GM19328 (cell line): ENCODE measurements at regions not wholly inside any gene's neighbourhood (a gene's known extent, or its start where the extent isn't known, plus 50 kb on each side); places are given as distances from the start of the nearest gene placed in this dataset.
"Not testable (repeated sequence)": the region's sequence is repeated elsewhere in the genome, so short reads cannot be mapped to it uniquely, and the experiment has no call there.

Experiments
- ATAC-seq: cut with Tn5 transposase; IDR thresholded peaks from one replicate; pipeline ENCODE4 v1.9.1; 2021; ENCODE audit warnings: mild to moderate bottlenecking, moderate library complexity; ENCODE audit not compliant: unreplicated experiment

DNA sequence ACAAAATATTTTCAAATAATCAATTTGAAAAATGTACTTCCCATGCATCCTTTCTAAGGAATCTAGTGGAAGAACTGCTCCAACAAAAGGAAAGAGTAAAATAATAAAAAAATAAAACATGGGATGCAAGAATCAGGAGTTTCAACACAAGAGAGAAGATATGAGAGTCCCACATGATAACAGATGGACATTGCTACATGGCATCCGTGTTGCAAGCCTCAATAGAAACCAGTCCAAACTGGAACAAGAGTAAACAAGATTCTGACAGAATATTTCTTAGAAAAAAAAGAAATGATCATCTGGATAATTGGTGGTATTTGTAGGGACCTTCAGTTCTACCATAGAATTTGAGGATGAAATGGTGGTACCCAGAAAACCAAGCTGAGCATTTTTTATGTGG is 186.8 kb downstream of the FRK start:
- ATAC-seq = no peak

DNA sequence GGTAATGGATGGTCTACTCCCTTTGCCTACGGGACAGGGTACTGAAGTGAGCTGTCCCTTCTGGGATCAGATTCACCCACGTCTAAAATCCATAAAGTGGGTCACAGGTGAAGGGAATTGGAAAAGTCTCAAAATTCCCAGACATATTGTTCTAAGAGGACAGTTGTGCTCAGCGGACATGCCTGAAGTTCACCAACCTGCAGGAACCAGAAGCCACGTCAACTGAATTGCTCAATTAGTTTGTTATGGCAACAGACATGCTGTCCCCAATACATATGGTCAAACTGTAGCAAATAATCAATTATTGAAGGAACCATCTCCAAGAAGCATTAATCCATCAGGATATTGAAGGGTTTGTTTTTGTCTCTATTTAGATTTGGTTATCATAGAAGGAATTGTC is 190.2 kb downstream of the FRK start:
- ATAC-seq = no peak

DNA sequence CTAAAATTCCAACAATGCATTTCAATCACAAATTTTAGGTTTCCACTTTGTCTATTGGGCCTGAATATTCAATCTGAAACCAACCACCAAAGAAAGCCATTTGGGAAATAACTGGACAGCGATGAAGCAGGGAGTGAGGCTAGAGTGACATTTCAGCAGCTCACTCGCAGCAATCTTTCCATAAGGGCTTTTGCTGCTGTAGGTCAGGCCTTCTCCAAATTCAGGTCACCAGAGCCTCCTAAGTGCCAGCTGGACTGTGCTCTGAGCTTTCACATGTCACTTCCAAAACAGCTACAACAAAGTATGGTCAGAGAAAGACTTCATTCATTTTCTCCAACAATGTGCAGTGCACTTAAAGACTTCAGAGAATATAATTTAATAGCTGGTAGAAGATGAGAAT is 194.8 kb downstream of the FRK start:
- no peak for ATAC-seq

GRCh38 chr6:115863211-115863610 is 197.5 kb downstream of the FRK start:
- no peak for ATAC-seq

DNA sequence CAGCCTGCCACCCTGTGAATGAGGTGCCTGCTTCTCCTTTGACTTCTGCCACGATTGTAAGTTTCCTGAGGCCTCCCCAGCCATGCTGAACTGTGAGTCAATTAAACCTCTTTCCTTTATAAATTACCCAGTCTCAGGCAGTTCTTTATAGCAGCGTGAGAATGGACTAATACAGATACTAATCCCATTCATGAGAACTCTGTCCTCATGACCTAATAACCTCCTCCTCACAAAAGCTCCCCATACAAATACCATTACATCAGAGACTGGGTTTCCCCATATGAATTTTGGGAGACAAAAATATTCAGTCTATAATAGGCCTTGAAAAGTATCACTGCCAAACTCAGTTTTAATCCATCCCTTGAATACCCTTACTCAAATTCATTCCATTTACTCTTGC is 199.0 kb downstream of the FRK start:
- not testable (repeated sequence) for ATAC-seq

GRCh38 chr6:115859577-115859976 is 201.1 kb downstream of the FRK start:
- not testable (repeated sequence) for ATAC-seq

DNA sequence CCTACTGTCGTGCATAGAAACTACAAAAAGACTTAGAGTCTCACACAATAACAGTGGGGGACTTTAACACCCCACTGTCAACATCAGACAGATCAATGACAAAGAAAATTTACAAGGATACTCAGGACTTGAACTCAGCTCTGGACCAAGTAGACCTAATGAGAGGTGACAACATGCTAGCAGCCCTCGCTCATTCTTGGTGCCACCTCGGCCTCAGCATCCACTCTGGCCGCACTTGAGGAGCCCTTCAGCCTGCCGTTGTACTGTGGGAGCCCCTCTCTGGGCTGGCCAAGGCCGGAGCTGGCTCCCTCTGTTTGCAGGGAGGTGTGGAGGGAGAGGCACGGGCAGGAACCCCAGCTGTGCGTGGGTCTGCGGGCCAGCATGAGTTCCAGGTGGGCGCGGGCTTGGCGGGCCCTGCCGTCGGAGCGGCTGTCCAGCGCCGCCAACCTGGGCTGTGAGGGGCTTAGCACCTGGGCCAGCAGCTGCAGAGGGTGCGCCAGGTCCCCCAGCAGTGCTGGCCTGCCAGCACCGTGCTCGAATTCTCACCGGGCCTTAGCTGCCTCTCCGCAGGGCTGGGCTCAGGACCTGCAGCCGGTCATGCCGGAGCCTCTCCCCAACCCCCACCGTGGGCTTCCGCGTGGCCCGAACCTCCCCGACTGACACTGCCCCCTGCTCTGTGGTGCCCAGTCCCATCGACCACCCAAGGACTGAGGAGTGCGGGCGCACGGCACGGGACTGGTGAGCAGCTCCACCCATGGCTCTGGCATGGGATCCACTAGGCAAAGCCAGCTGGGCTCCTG is 205.6 kb downstream of the FRK start:
- no peak for ATAC-seq

GRCh38 chr6:115847671-115848070 is 213.0 kb downstream of the FRK start:
- no peak for ATAC-seq

DNA sequence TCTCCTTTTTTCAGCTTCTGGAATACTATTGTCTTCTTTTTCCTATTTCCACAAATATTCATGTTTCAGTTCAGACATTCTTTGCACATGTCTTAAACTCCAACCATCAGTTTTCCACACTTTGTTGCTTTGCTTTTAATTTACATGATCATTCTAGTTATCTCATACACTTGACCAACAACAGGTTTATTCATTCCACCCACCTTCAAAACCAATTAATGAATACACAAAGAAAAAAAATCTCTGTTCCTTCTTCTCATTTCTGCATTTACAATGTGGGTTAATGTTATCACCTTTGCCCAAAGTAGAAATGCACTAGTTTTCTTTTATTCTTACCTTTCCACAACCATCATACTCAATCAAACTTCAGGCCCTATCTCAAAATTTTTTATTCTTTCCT is 216.7 kb downstream of the FRK start:
- ATAC-seq = no peak

DNA sequence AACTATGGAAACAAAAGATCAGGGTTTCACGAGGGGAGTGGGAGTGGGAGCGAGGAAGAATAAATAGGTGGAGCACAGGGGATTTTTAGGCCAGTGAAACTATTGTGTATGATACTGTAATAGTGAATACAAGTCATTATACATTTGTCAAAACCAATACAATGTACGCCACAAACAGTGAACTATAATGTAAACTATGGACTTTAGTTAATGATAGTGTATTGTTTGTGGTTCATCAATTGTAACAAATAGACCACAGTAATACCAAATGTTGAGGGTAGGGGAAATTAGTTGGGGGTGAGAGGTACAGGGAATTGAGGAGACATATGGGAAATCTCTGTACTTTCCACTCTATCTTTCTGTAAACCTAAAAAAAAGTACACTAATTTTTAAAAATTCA is 218.4 kb downstream of the FRK start:
- no peak for ATAC-seq

GRCh38 chr6:115839583-115840181 is 221.0 kb downstream of the FRK start:
- no peak for ATAC-seq

DNA sequence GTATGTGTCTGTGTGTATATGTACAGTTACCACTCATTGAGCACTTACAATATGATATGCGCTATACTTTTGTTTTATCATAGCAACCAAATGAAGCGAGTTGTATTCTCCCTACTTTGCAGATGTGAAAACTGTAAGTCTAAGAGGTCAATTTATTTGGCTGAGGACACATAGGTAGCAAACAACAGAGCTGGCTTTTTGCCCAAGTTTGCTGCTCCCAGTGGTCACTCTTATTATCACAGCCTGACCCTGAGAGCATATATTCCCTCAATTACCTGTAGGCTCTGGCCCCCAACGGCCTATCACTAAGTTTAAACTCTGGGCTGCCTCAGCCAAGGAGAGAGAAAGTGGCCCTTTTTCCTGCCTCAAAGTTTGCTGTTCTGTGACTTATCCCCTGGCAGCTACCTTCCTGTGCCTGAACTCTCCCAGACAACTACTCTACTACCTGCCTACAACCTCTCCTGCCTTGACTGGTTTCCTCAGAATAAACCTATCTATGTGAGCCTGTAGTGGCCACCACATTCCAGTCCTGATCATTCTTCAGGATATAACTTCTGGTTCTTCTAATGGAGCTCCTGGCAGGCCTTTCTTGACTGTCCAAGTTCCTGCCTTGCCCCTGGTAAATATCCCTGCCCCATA is 221.8 kb downstream of the FRK start:
- ATAC-seq = peak; percentile 90

DNA sequence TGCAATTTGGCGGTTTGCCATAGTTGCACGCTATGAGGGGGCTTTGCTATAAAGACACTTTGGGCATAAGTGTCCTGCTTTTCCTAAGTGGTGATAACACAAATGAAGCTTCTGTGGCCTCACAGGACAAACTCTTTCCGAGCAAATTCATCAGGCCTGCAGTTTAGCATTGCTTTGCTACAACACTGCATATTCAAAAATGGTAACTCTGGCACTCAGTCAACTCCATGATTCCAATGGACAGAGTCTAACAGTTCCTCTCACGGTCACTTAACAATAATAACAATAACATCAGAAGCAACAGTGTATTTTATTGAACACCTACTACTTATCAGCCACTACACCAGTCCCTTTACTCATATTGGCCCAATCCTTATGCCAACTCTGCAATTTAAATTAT is 222.5 kb downstream of the FRK start:
- ATAC-seq = no peak

DNA sequence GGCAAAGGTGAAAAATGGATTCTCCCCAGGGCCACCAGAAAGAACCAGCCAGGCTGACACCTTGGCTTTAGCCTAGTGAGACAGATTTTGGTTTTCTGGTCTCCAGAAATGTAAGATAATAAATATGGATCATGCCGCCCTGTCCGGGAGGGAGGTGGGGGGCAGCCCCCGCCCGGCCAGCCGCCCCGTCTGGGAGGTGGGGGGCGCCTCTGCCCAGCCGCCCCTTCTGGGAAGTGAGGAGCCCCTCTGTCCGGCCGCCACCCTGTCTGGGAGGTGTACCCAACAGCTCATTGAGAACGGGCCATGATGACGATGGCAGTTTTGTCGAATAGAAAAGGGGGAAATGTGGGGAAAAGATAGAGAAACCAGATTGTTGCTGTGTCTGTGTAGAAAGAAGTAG is 224.3 kb downstream of the FRK start:
- ATAC-seq = not testable (repeated sequence)

DNA sequence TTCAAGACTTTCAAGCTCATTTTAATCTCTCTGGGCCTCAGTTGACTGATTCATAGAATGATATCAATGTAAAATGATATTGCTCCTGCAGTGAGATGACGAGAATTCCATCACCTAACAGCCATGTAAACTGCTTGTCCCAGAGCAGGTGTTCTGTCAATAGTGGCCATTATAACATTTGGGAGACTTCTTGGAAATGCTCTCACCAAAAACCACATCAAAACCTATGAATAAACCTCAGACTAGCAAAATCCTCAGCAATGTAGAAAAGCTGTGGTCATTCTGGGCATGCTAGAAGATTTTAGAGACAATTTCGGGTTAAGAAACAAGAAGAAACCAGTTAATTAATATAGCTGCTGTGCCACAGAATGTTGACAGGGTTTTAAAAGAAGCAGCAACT is 225.4 kb downstream of the FRK start:
- ATAC-seq = no peak

DNA sequence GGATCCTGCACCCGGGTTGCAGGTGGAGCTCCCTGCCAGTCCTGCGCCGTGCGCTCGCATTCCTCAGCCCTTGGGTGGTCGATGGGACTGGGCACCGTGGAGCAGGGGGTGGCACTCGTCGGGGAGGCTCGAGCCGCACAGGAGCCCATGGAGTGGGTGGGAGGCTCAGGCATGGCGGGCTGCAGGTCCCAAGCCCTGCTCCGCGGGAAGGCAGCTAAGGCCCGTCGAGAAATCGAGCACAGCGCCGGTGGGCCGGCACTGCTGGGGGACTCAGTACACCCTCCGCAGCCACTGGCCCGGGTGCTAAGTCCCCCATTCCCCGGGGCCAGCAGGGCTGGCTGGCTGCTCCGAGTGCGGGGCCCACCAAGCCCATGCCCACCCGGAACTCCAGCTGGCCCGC is 226.1 kb downstream of the FRK start:
- not testable (repeated sequence) for ATAC-seq

GRCh38 chr6:115832786-115833185 is 227.9 kb downstream of the FRK start:
- no peak for ATAC-seq

DNA sequence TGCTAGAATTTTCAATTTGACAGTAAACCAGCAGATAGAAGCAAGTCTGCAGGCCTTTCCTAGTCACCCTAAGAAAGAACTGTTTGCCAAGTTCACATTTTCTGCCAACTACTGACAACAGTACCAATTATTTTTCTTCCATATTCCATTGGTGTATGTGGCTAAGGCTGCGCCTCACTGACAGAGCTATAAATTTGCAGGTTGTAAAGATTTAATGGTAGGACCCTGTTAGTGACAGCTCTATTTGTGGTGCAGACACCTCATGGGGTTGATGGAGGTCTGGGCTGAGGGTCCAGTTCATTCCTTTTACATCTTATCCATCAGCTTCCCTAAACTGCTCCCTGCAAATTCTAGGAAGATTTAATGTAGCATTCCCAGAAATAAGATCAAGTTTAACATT is 228.5 kb downstream of the FRK start:
- no peak for ATAC-seq

GRCh38 chr6:115830895-115831294 is 229.8 kb downstream of the FRK start:
- no peak for ATAC-seq

DNA sequence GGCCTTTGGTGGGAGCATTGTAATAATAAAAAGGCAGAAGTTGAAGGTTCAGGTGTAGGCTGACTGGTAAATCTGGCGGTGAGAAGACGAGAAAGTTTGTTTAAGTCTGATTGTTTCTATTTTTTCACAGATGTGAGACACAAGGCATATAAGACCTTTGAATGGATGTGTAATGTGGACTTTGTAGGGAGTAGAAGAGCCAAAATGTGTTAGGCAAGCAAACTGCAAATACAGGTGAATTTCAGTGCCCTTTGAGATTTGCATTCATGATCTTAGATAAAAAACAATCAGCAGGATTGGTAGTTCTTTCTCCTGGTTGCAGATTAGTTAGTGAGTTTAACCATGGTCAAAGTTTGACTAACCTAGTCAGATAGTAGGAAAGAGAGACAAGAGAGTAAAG is 238.9 kb downstream of the FRK start:
- ATAC-seq = no peak

GRCh38 chr6:115819506-115819905 is 241.2 kb downstream of the FRK start:
- ATAC-seq = no peak

- ATAC-seq = no peak
Observed at GRCh38 chr6:115817161-115817560, 243.5 kb downstream of the FRK start.
